ENCODE measurements at regions not wholly inside any gene's neighbourhood (a gene's known extent, or its start where the extent isn't known, plus 50 kb on each side); places are given as distances from the start of the nearest gene placed in this dataset.

GRCh38 chr12:124175704-124176103 lies 119.2 kb upstream of the RFLNA start:
- no peak for DNase-seq (ENCODE audit: low read depth, low spot score)
- H3K27ac ChIP-seq: no peak overlapping the region
- no peaks in the 10 kb centered on the region for H3K9me3 ChIP-seq (ENCODE audit: low read depth, low read length)
- H3K4me3 ChIP-seq: peak overlapping the region; percentile 27; the same call in 1 of the 2 replicates
- no peaks in the 10 kb centered on the region for H3K36me3 ChIP-seq (ENCODE audit: insufficient read depth, low read length)
- TF ChIP-seq FOXP2 (optimal IDR thresholded peaks at IDR 0.05; ENCODE audit: control extremely low read depth, extremely low read length, insufficient read depth) (no peak), POLR2AphosphoS5 (IDR thresholded peaks at IDR 0.05; ENCODE audit: borderline replicate concordance, low read depth, low read length) (no peak), EZH2 (IDR thresholded peaks at IDR 0.05) (no peak)
- H3K9ac ChIP-seq (ENCODE audit: insufficient read length): no peak overlapping the region

- no peak overlapping the region for H3K4me3 ChIP-seq
- H3K9me3 ChIP-seq (ENCODE audit: low read depth, low read length): no peaks in the 10 kb centered on the region
- no peak for DNase-seq (ENCODE audit: low read depth, low spot score)
- no peak overlapping the region for H3K9ac ChIP-seq (ENCODE audit: insufficient read length)
- no peaks in the 10 kb centered on the region for H3K36me3 ChIP-seq (ENCODE audit: insufficient read depth, low read length)
- no peak overlapping the region for H3K27ac ChIP-seq
- no peak for TF ChIP-seq EZH2 (IDR thresholded peaks at IDR 0.05)
- TF ChIP-seq FOXP2 (optimal IDR thresholded peaks at IDR 0.05; ENCODE audit: control extremely low read depth, extremely low read length, insufficient read depth): no peak
- no peak for TF ChIP-seq POLR2AphosphoS5 (IDR thresholded peaks at IDR 0.05; ENCODE audit: borderline replicate concordance, low read depth, low read length)
Measured at GRCh38 chr12:124177276-124177950, 117.5 kb upstream of the RFLNA start.

- TF ChIP-seq FOXP2 (optimal IDR thresholded peaks at IDR 0.05; ENCODE audit: control extremely low read depth, extremely low read length, insufficient read depth) (no peak), EZH2 (IDR thresholded peaks at IDR 0.05) (no peak), POLR2AphosphoS5 (IDR thresholded peaks at IDR 0.05; ENCODE audit: borderline replicate concordance, low read depth, low read length) (no peak)
- Histone ChIP-seq H3K9me3 (ENCODE audit: low read depth, low read length) (no peaks in the 10 kb centered on the region), H3K9ac (ENCODE audit: insufficient read length) (no peak overlapping the region), H3K27ac (no peak overlapping the region), H3K36me3 (ENCODE audit: insufficient read depth, low read length) (no peaks in the 10 kb centered on the region), H3K4me3 (no peak overlapping the region)
- no peak for DNase-seq (ENCODE audit: low read depth, low spot score)
Measured at GRCh38 chr12:124177951-124178316, 117.0 kb upstream of the RFLNA start.

GRCh38 chr12:124179936-124180607 lies 114.8 kb upstream of the RFLNA start:
- Histone ChIP-seq H3K36me3 (ENCODE audit: insufficient read depth, low read length) (no peaks in the 10 kb centered on the region), H3K9me3 (ENCODE audit: low read depth, low read length) (no peaks in the 10 kb centered on the region), H3K9ac (ENCODE audit: insufficient read length) (no peak overlapping the region), H3K27ac (no peak overlapping the region), H3K4me3 (no peak overlapping the region)
- no peak for DNase-seq (ENCODE audit: low read depth, low spot score)
- TF ChIP-seq FOXP2 (optimal IDR thresholded peaks at IDR 0.05; ENCODE audit: control extremely low read depth, extremely low read length, insufficient read depth): no peak
- no peak for TF ChIP-seq POLR2AphosphoS5 (IDR thresholded peaks at IDR 0.05; ENCODE audit: borderline replicate concordance, low read depth, low read length)
- TF ChIP-seq EZH2 (IDR thresholded peaks at IDR 0.05): no peak

GRCh38 chr12:124183172-124183571 lies 111.7 kb upstream of the RFLNA start:
- DNase-seq (ENCODE audit: low read depth, low spot score): no peak
- Histone ChIP-seq H3K4me3 (no peak overlapping the region), H3K9me3 (ENCODE audit: low read depth, low read length) (no peaks in the 10 kb centered on the region), H3K9ac (ENCODE audit: insufficient read length) (no peak overlapping the region), H3K36me3 (ENCODE audit: insufficient read depth, low read length) (no peaks in the 10 kb centered on the region), H3K27ac (no peak overlapping the region)
- TF ChIP-seq EZH2 (IDR thresholded peaks at IDR 0.05): no peak
- no peak for TF ChIP-seq FOXP2 (optimal IDR thresholded peaks at IDR 0.05; ENCODE audit: control extremely low read depth, extremely low read length, insufficient read depth)
- TF ChIP-seq POLR2AphosphoS5 (IDR thresholded peaks at IDR 0.05; ENCODE audit: borderline replicate concordance, low read depth, low read length): no peak

- no peak for DNase-seq (ENCODE audit: low read depth, low spot score)
- Histone ChIP-seq H3K27ac (no peak overlapping the region), H3K9me3 (ENCODE audit: low read depth, low read length) (no peaks in the 10 kb centered on the region), H3K4me3 (no peak overlapping the region), H3K36me3 (ENCODE audit: insufficient read depth, low read length) (no peaks in the 10 kb centered on the region), H3K9ac (ENCODE audit: insufficient read length) (no peak overlapping the region)
- TF ChIP-seq EZH2 (IDR thresholded peaks at IDR 0.05) (no peak), FOXP2 (optimal IDR thresholded peaks at IDR 0.05; ENCODE audit: control extremely low read depth, extremely low read length, insufficient read depth) (no peak), POLR2AphosphoS5 (IDR thresholded peaks at IDR 0.05; ENCODE audit: borderline replicate concordance, low read depth, low read length) (no peak)
Measured at GRCh38 chr12:124184456-124184855, 110.4 kb upstream of the RFLNA start.

GRCh38 chr12:124185971-124186686 lies 108.8 kb upstream of the RFLNA start:
- Histone ChIP-seq H3K9ac (ENCODE audit: insufficient read length) (no peak overlapping the region), H3K4me3 (no peak overlapping the region), H3K36me3 (ENCODE audit: insufficient read depth, low read length) (no peaks in the 10 kb centered on the region), H3K27ac (no peak overlapping the region), H3K9me3 (ENCODE audit: low read depth, low read length) (no peaks in the 10 kb centered on the region)
- TF ChIP-seq FOXP2 (optimal IDR thresholded peaks at IDR 0.05; ENCODE audit: control extremely low read depth, extremely low read length, insufficient read depth) (no peak), EZH2 (IDR thresholded peaks at IDR 0.05) (no peak), POLR2AphosphoS5 (IDR thresholded peaks at IDR 0.05; ENCODE audit: borderline replicate concordance, low read depth, low read length) (no peak)
- no peak for DNase-seq (ENCODE audit: low read depth, low spot score)

- TF ChIP-seq EZH2 (IDR thresholded peaks at IDR 0.05) (no peak), FOXP2 (optimal IDR thresholded peaks at IDR 0.05; ENCODE audit: control extremely low read depth, extremely low read length, insufficient read depth) (no peak), POLR2AphosphoS5 (IDR thresholded peaks at IDR 0.05; ENCODE audit: borderline replicate concordance, low read depth, low read length) (no peak)
- DNase-seq (ENCODE audit: low read depth, low spot score): no peak
- H3K4me3 ChIP-seq: peak overlapping the region; percentile 45
- H3K36me3 ChIP-seq (ENCODE audit: insufficient read depth, low read length): no peaks in the 10 kb centered on the region
- peak overlapping the region; percentile 14 for H3K9ac ChIP-seq (ENCODE audit: insufficient read length)
- H3K27ac ChIP-seq: peak overlapping the region; percentile 29; the same call in 1 of the 2 replicates
- no peaks in the 10 kb centered on the region for H3K9me3 ChIP-seq (ENCODE audit: low read depth, low read length)
Measured at GRCh38 chr12:124188084-124188483, 106.8 kb upstream of the RFLNA start.
